ENCODE measurements at regions not wholly inside any gene's neighbourhood (a gene's known extent, or its start where the extent isn't known, plus 50 kb on each side); places are given as distances from the start of the nearest gene placed in this dataset.

DNA sequence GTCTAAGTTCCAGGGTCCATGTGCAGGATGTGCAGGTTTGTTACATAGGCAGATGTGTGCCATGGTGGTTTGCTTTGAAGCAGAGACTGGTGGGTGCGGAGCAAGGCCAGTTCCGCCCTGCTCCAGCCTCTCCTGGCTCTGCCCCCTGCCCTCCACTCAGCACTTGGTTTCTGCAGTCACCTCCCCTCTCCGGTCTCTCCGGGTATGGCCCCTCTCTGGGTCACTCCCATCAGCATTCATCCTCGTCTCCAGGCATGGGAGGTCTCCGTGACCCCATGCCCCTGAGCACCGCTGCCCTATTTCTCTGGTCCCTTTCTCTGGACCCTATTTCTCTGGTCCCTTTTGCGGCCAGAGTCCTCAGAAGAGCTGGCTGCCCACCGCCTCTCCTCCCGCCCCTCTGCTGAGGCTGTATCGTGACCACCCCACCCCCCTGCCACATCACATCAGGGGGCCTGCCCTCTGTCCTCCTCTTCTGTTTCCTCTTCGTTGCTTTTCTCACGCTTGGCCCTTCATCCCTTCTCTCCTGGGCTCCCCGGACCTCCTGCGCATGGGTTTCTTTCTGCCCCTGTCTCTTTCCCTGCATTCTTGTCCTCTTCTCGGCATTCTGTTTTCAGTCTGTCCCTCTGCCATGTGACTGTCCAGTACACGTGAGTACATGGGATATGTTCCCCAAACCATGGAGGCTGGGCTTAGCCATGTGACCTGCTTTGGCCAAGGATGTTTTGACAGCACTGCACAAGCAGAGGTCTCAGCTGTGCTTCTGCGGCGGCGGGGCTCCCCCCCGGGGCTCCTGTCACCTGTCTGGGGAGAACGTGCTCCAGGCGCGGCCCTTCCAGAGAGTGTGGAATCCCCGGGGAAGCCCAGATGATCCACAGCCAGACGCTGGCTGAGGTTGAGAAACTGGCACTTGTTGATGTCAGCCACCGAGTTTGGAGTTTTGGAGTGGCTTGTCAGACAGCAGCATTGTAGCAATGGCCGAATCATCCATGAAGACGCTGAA lies 54.4 kb upstream of the C1orf174 start:
- no peak overlapping the region for H3K27ac ChIP-seq (ENCODE audit: low read length)
- no peak overlapping the region for H3K9ac ChIP-seq (ENCODE audit: low read depth, low read length)
- no peaks in the 10 kb centered on the region for H3K36me3 ChIP-seq (ENCODE audit: insufficient read depth, low read length)
- no peak overlapping the region for H3K4me2 ChIP-seq (ENCODE audit: insufficient read depth, low read length)
- H2AFZ ChIP-seq (ENCODE audit: low read depth, low read length) = no peak overlapping the region
- DNase-seq = no peak
- no peaks in the 10 kb centered on the region for H3K9me3 ChIP-seq (ENCODE audit: insufficient read depth, low read length, severe bottlenecking)
- no peaks in the 10 kb centered on the region for H3K27me3 ChIP-seq (ENCODE audit: insufficient read depth, low read length, poor library complexity)
- H4K20me1 ChIP-seq (ENCODE audit: insufficient read depth, low read length) = no peaks in the 10 kb centered on the region
- no peak overlapping the region for H3K4me3 ChIP-seq (ENCODE audit: low read depth in 1 of 2, low read length in 2 of 2)
- no peak for ATAC-seq (ENCODE audit: insufficient read depth, low read depth)
- TF ChIP-seq, protein P1, sequence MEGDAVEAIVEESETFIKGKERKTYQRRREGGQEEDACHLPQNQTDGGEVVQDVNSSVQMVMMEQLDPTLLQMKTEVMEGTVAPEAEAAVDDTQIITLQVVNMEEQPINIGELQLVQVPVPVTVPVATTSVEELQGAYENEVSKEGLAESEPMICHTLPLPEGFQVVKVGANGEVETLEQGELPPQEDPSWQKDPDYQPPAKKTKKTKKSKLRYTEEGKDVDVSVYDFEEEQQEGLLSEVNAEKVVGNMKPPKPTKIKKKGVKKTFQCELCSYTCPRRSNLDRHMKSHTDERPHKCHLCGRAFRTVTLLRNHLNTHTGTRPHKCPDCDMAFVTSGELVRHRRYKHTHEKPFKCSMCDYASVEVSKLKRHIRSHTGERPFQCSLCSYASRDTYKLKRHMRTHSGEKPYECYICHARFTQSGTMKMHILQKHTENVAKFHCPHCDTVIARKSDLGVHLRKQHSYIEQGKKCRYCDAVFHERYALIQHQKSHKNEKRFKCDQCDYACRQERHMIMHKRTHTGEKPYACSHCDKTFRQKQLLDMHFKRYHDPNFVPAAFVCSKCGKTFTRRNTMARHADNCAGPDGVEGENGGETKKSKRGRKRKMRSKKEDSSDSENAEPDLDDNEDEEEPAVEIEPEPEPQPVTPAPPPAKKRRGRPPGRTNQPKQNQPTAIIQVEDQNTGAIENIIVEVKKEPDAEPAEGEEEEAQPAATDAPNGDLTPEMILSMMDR (IDR thresholded peaks at IDR 0.05; ENCODE audit: borderline replicate concordance, extremely low read depth, low read length, poor library complexity, severe bottlenecking) = no peak
- no peak for TF ChIP-seq EZH2 (IDR thresholded peaks at IDR 0.05; ENCODE audit: borderline replicate concordance, low read depth, low read length, severe bottlenecking)
- no peaks in the 10 kb centered on the region for H3K4me1 ChIP-seq (ENCODE audit: insufficient read depth, low read length)
- no peaks in the 10 kb centered on the region for H3K79me2 ChIP-seq (ENCODE audit: insufficient read depth, low read length)

DNA sequence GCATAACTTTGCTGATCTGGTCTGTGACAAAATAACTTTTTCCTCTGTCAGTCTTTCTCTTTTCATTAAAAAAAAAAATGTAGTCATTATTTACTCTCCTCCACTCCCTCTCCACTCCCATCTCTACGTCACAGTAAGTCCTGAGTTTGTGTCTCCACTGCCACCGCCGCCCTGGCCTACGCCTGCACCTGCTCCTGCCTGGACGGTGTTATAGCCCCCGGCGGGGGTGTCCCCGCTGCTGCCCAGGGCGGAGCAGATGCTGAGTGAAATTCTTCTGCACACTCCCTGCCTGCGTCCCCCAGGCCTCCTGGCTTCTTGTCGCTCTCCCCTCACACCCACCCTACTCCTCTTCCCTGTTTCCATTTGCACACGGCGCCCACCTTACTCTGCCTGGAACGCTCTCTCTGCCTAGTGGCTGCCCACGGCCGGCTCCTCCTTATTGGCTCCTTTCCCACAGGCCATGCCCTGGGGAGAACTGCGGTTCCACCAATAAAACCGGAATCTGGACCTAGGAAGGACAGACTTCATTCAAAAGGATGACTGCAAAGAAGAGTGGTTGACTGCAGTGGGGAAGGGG lies 55.2 kb upstream of the C1orf174 start:
- Histone ChIP-seq H3K27me3 (ENCODE audit: insufficient read depth, low read length, poor library complexity) (no peaks in the 10 kb centered on the region), H3K9ac (ENCODE audit: low read depth, low read length) (no peak overlapping the region), H4K20me1 (ENCODE audit: insufficient read depth, low read length) (no peaks in the 10 kb centered on the region), H3K4me1 (ENCODE audit: insufficient read depth, low read length) (no peaks in the 10 kb centered on the region), H3K4me2 (ENCODE audit: insufficient read depth, low read length) (no peak overlapping the region), H3K4me3 (ENCODE audit: low read depth in 1 of 2, low read length in 2 of 2) (no peak overlapping the region), H3K27ac (ENCODE audit: low read length) (no peak overlapping the region), H3K9me3 (ENCODE audit: insufficient read depth, low read length, severe bottlenecking) (no peaks in the 10 kb centered on the region), H3K36me3 (ENCODE audit: insufficient read depth, low read length) (no peaks in the 10 kb centered on the region), H3K79me2 (ENCODE audit: insufficient read depth, low read length) (no peaks in the 10 kb centered on the region), H2AFZ (ENCODE audit: low read depth, low read length) (no peak overlapping the region)
- no peak for ATAC-seq (ENCODE audit: insufficient read depth, low read depth)
- TF ChIP-seq EZH2 (IDR thresholded peaks at IDR 0.05; ENCODE audit: borderline replicate concordance, low read depth, low read length, severe bottlenecking) = no peak
- TF ChIP-seq, protein P1 (IDR thresholded peaks at IDR 0.05; ENCODE audit: borderline replicate concordance, extremely low read depth, low read length, poor library complexity, severe bottlenecking) = no peak
- DNase-seq = no peak

DNA sequence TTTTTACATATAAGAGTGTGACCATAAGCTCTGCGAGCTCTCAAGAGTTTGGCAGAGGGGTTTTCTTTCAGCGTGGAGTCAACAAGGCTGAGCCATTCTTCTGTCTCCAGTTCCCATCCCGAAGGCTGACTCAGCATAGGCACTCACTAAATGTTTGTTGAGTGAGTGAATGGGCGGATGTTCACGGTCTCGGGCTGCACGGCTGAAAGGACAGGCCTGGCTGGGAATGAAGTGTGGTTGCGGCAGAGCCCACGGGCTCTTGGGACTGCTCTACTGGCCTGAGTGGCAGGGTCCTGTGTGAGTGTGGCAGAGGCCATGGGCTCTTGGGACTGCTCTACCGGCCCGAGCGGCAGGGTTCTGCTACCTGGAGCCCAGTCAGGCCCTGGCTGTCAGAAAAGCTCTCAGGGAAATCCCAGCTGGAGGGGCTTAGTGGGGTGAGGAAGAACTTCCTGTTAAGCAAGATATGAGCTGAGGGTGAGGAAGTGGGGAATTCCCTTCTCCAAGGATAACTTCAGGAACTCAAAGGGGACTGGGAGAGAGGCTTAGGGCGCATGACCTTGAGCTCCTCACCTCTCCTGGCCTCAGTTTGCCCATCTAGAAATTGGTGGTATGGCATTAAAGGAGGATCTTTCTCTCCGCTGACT lies 56.6 kb upstream of the C1orf174 start:
- Histone ChIP-seq H2AFZ (ENCODE audit: low read depth, low read length) (no peak overlapping the region), H3K27me3 (ENCODE audit: insufficient read depth, low read length, poor library complexity) (no peaks in the 10 kb centered on the region), H3K9me3 (ENCODE audit: insufficient read depth, low read length, severe bottlenecking) (no peaks in the 10 kb centered on the region), H3K4me2 (ENCODE audit: insufficient read depth, low read length) (no peak overlapping the region), H3K79me2 (ENCODE audit: insufficient read depth, low read length) (no peaks in the 10 kb centered on the region), H4K20me1 (ENCODE audit: insufficient read depth, low read length) (no peaks in the 10 kb centered on the region), H3K9ac (ENCODE audit: low read depth, low read length) (no peak overlapping the region), H3K27ac (ENCODE audit: low read length) (no peak overlapping the region), H3K4me3 (ENCODE audit: low read depth in 1 of 2, low read length in 2 of 2) (no peak overlapping the region), H3K36me3 (ENCODE audit: insufficient read depth, low read length) (no peaks in the 10 kb centered on the region), H3K4me1 (ENCODE audit: insufficient read depth, low read length) (no peaks in the 10 kb centered on the region)
- ATAC-seq (ENCODE audit: insufficient read depth, low read depth) = no peak
- TF ChIP-seq, protein P1 (IDR thresholded peaks at IDR 0.05; ENCODE audit: borderline replicate concordance, extremely low read depth, low read length, poor library complexity, severe bottlenecking) = no peak
- TF ChIP-seq EZH2 (IDR thresholded peaks at IDR 0.05; ENCODE audit: borderline replicate concordance, low read depth, low read length, severe bottlenecking) = no peak
- no peak for DNase-seq

Data from DND-41 (cell line).